Ovary (tissue), 7 donors: ENCODE measurements at regions not wholly inside any gene's neighbourhood (a gene's known extent, or its start where the extent isn't known, plus 50 kb on each side); places are given as distances from the start of the nearest gene placed in this dataset.
"Not testable (repeated sequence)": the region's sequence is repeated elsewhere in the genome, so short reads cannot be mapped to it uniquely, and the experiment has no call there.

Source experiments
- DNase-seq, 5 donors: peaks; one replicate each; pipeline ENCODE4 v3.0.0-alpha.2; 2019 to 2020
- H3K27ac ChIP-seq, 2 donors: fragments of 200-600 bp; one replicate each; pipeline versions ENCODE4 v1.5.1 to v1.8.0; 2019 to 2022
- H3K27me3 ChIP-seq: fragments of 200-600 bp; one replicate; pipeline ENCODE4 v1.8.0; 2022
- H3K36me3 ChIP-seq: fragments of 200-600 bp; sonication (generic); one replicate; pipeline ENCODE4 v1.5.1; 2019
- H3K4me1 ChIP-seq: one replicate; pipeline ENCODE4 v1.8.1; 2013; ENCODE audit warnings: mild to moderate bottlenecking, moderate library complexity; ENCODE audit not compliant: insufficient read depth
- H3K4me3 ChIP-seq: fragments of 200-600 bp; sonication (generic); one replicate; pipeline ENCODE4 v1.5.1; 2017
- H3K9me3 ChIP-seq, 2 donors: fragments of 200-600 bp in 1 of 2; sonication (generic) in 1 of 2; one replicate each; pipeline versions ENCODE4 v1.5.1 to v1.8.1; 2013 to 2019; ENCODE audit warnings: mild to moderate bottlenecking in 1 of 2, moderate library complexity in 1 of 2
- CTCF ChIP-seq, 3 donors: fragments of 450-650 bp in 2 of 3; fragments of 200-600 bp in 1 of 3; IDR thresholded peaks; one replicate each; pipeline versions ENCODE4 v1.5.1 to v1.8.0; 2016 to 2022; ENCODE audit warnings: antibody characterized with exemption in 3 of 3, mild to moderate bottlenecking in 1 of 3
- EP300 ChIP-seq: sonication (generic); formaldehyde crosslinking; IDR thresholded peaks from one replicate; pipeline ENCODE4 v1.6.1; 2017; ENCODE audit warnings: antibody characterized with exemption
- POLR2A ChIP-seq: fragments of 450-650 bp; IDR thresholded peaks from one replicate; pipeline ENCODE4 v1.6.1; 2017; ENCODE audit warnings: antibody characterized with exemption, mild to moderate bottlenecking, moderate library complexity
- WGBS, 3 donors: extraction: QIAGEN DNeasy Blood & Tissue Kit in 1 of 3; methylation state at CpG; one replicate each; pipeline versions ENCODE4 v1.1.5 to v1.1.7; 2013 to 2017; 5-methylcytosine and 5-hydroxymethylcytosine counted together
- intact Hi-C, 4 donors: fragments of 100-400 bp; cut with DNase I; formaldehyde crosslinking; loops; one replicate each; pipeline versions ENCODE4 v1.11.0 to v1.15.1; 2022 to 2023
- donor health status: DM: no; HTN: no; CAD: no; lungs with moderate emphysema.
- donor health status: DM: no; HTN: no; CAD: no.
- donor health status: Bipolar disorder and iron deficiency.
- donor health status: DM: no; HTN: no; CAD: no.
- donor health status: DM: yes; HTN: yes; CAD: no.

DNA sequence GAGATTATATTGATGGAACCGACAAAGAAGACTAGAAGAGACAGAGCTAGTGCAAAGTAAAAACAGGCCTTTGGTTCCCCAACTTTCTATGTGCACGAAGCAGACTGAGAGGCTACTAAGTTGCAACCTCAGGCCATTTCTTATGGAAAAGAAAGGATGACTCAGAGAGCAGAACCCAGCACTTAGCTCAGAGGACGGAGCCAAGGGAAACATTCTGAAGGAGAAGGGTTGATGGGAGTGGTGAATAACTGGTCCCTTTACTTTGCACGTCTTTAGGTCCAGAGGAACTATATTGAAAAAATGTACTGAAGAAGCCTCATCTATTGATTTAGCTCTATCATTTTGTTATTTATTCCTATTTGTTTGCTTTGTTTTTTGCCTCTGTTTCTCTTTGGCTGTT, 182.1 kb downstream of the CPE start:
- 86 to 90% (median 90%) methylated on average over 4 of the region's 4 CpGs for WGBS, 3 donors
- Histone ChIP-seq H3K27ac (no peak overlapping the region), H3K4me3 (no peak overlapping the region), H3K36me3 (no peaks in the 10 kb centered on the region), H3K27me3 (no peaks in the 10 kb centered on the region), H3K4me1 (no peaks in the 10 kb centered on the region), H3K9me3 (no peaks in the 10 kb centered on the region)
- DNase-seq: no peak
- intact Hi-C loops: no loop called here
- TF ChIP-seq CTCF (IDR thresholded peaks at IDR 0.05): no peak

GRCh38 chr4:165563851-165564250, 185.0 kb downstream of the CPE start:
- no peaks in the 10 kb centered on the region for H3K36me3 ChIP-seq
- H3K4me3 ChIP-seq: no peak overlapping the region
- H3K27ac ChIP-seq: no peak overlapping the region
- TF ChIP-seq CTCF (IDR thresholded peaks at IDR 0.05): no peak
- TF ChIP-seq POLR2A: no peak
- TF ChIP-seq EP300: no peak
- intact Hi-C loops: no loop called here
- H3K9me3 ChIP-seq: no peaks in the 10 kb centered on the region
- H3K27me3 ChIP-seq: no peaks in the 10 kb centered on the region
- no peak for DNase-seq
- no peaks in the 10 kb centered on the region for H3K4me1 ChIP-seq

DNA sequence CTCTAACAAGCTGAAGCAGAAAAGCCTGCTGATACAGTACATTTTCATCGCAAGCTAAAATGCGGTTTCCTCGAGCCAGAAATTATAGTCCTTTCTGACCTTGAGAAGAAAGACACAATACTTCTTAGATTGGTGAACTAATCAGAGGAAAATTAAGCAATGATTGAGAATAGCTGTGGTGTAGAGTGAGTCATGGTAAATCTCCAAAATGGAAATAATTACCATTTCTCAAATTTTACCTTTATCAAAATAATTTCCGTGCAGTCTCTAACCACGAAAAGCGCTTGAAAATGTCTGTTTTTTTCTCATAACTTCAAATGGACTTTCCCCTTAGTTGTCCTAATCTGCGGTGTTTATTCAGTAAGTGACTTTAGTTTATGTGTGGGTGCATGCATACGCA, 190.2 kb downstream of the CPE start:
- no peaks in the 10 kb centered on the region for H3K27me3 ChIP-seq
- no peak overlapping the region for H3K27ac ChIP-seq
- H3K4me1 ChIP-seq: no peaks in the 10 kb centered on the region
- intact Hi-C loops: no loop called here
- no peaks in the 10 kb centered on the region for H3K9me3 ChIP-seq
- H3K4me3 ChIP-seq: no peak overlapping the region
- 33 to 45% (median 41%) methylated on average over 8 of the region's 8 CpGs for WGBS, 3 donors
- no peak for TF ChIP-seq CTCF (IDR thresholded peaks at IDR 0.05)
- TF ChIP-seq POLR2A: no peak
- TF ChIP-seq EP300: no peak
- no peak for DNase-seq
- no peaks in the 10 kb centered on the region for H3K36me3 ChIP-seq

- H3K4me3 ChIP-seq, intact Hi-C loops, H3K4me1 ChIP-seq, H3K9me3 ChIP-seq, H3K27ac ChIP-seq, H3K36me3 ChIP-seq, H3K27me3 ChIP-seq, DNase-seq: not testable (repeated sequence)
- WGBS, 3 donors: 32 to 91% (median 91%) methylated on average over 1 of the region's 1 CpG
Observed at GRCh38 chr4:165571476-165571875, 192.7 kb downstream of the CPE start.

GRCh38 chr4:165580351-165580905, 201.6 kb downstream of the CPE start:
- 17 to 29% (median 19%) methylated on average over 4 of the region's 4 CpGs for WGBS, 3 donors
- H3K27ac ChIP-seq: no peak overlapping the region
- intact Hi-C loops: no loop called here
- no peaks in the 10 kb centered on the region for H3K27me3 ChIP-seq
- no peak for TF ChIP-seq POLR2A
- no peak for TF ChIP-seq EP300
- no peak for TF ChIP-seq CTCF (IDR thresholded peaks at IDR 0.05)
- no peaks in the 10 kb centered on the region for H3K36me3 ChIP-seq
- no peaks in the 10 kb centered on the region for H3K9me3 ChIP-seq
- H3K4me1 ChIP-seq: no peaks in the 10 kb centered on the region
- no peak for DNase-seq
- H3K4me3 ChIP-seq: no peak overlapping the region
